MG63 (cell line): ENCODE measurements at regions not wholly inside any gene's neighbourhood (a gene's known extent, or its start where the extent isn't known, plus 50 kb on each side); places are given as distances from the start of the nearest gene placed in this dataset.

Source experiments
- DNase-seq: peaks from one replicate; pipeline ENCODE4 v3.0.0-alpha.2; 2020
- H3K27me3 ChIP-seq: fragments of 250-450 bp; sonication (Bioruptor Pico); 2 replicates; pipeline ENCODE4 v1.5.1; 2020; ENCODE audit warnings: mild to moderate bottlenecking, moderate library complexity
- H3K36me3 ChIP-seq: fragments of 250-450 bp; sonication (Bioruptor Pico); 2 replicates; pipeline ENCODE4 v1.5.1; 2020; ENCODE audit warnings: mild to moderate bottlenecking, moderate library complexity
- H3K4me3 ChIP-seq: fragments of 250-450 bp; sonication (Bioruptor Pico); 2 replicates; pipeline ENCODE4 v1.5.1; 2020; ENCODE audit warnings: mild to moderate bottlenecking, moderate library complexity
- H3K9me3 ChIP-seq: fragments of 250-450 bp; sonication (Bioruptor Pico); 2 replicates; pipeline ENCODE4 v1.5.1; 2020; ENCODE audit warnings: mild to moderate bottlenecking, moderate library complexity

GRCh38 chr18:10265560-10266333 is 188.7 kb upstream of the APCDD1 start:
- no peak for DNase-seq
- H3K27me3 ChIP-seq = no peaks in the 10 kb centered on the region
- no peaks in the 10 kb centered on the region for H3K36me3 ChIP-seq
- no peaks in the 10 kb centered on the region for H3K9me3 ChIP-seq
- no peak overlapping the region for H3K4me3 ChIP-seq

- Histone ChIP-seq H3K9me3 (no peaks in the 10 kb centered on the region), H3K4me3 (no peak overlapping the region), H3K36me3 (no peaks in the 10 kb centered on the region), H3K27me3 (no peaks in the 10 kb centered on the region)
- no peak for DNase-seq
Measured at GRCh38 chr18:10266334-10266590, 188.2 kb upstream of the APCDD1 start.

- DNase-seq = no peak
- H3K4me3 ChIP-seq = no peak overlapping the region
Measured at GRCh38 chr18:10269261-10269660, 185.2 kb upstream of the APCDD1 start.

DNA sequence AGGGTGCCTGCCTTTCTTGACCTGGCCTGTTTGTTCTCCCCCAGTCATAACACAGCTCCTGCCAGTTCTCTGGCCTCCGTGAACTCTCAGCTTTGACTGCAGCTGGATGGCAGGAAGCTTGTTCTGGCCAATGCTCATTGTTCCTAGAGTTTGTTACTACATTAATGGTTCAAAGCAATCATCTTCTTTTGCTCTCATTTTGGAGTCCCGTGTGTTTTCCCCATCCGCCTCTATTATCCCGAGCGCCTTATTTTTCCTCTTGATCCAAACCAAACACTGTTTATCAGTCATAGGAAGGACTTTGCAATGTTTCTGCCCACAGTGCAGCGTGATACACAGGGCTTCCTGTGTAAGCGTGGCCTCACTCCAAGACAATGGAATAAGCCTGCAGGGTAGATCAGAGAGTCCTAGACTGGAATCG is 184.3 kb upstream of the APCDD1 start:
- Histone ChIP-seq H3K4me3 (no peak overlapping the region), H3K9me3 (no peaks in the 10 kb centered on the region), H3K27me3 (no peaks in the 10 kb centered on the region), H3K36me3 (no peaks in the 10 kb centered on the region)
- DNase-seq = no peak

More at GRCh38 chr18:10269261-10269660, 185.2 kb upstream of the APCDD1 start:
- no peaks in the 10 kb centered on the region for H3K9me3 ChIP-seq
- no peaks in the 10 kb centered on the region for H3K36me3 ChIP-seq
- no peaks in the 10 kb centered on the region for H3K27me3 ChIP-seq

DNA sequence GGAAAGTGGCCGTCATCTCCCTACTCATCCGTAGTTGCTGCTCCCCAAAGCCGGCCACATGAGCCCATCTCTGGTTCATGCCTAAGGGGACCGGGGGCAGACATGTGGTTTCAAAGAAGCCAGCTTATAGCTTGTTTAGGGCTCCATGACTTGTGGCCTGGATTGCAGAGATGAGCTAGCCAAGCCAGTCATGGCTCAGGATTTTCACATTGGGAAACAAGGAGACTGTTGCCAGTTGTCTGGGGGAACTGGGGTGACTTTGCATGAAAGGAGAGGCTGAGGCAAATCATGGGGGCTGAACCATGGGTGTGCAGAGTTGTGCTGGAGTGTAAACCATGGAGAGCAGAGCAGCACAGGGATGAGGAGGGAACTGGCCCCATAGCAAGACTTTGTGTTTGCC is 183.0 kb upstream of the APCDD1 start:
- Histone ChIP-seq H3K4me3 (no peak overlapping the region), H3K36me3 (no peaks in the 10 kb centered on the region), H3K27me3 (no peaks in the 10 kb centered on the region), H3K9me3 (no peaks in the 10 kb centered on the region)
- no peak for DNase-seq

- DNase-seq = no peak
- H3K36me3 ChIP-seq = no peaks in the 10 kb centered on the region
- no peak overlapping the region for H3K4me3 ChIP-seq
- H3K9me3 ChIP-seq = no peaks in the 10 kb centered on the region
- H3K27me3 ChIP-seq = no peaks in the 10 kb centered on the region
Measured at GRCh38 chr18:10274301-10274700, 180.1 kb upstream of the APCDD1 start.

GRCh38 chr18:10275486-10275885 is 178.9 kb upstream of the APCDD1 start:
- DNase-seq = no peak
- no peak overlapping the region for H3K4me3 ChIP-seq

GRCh38 chr18:10278265-10278664 is 176.2 kb upstream of the APCDD1 start:
- no peaks in the 10 kb centered on the region for H3K27me3 ChIP-seq
- H3K4me3 ChIP-seq = no peak overlapping the region
- no peaks in the 10 kb centered on the region for H3K36me3 ChIP-seq
- DNase-seq = no peak
- H3K9me3 ChIP-seq = no peaks in the 10 kb centered on the region

More at GRCh38 chr18:10275486-10275885, 178.9 kb upstream of the APCDD1 start:
- H3K36me3 ChIP-seq = no peaks in the 10 kb centered on the region
- H3K27me3 ChIP-seq = no peaks in the 10 kb centered on the region
- no peaks in the 10 kb centered on the region for H3K9me3 ChIP-seq

DNA sequence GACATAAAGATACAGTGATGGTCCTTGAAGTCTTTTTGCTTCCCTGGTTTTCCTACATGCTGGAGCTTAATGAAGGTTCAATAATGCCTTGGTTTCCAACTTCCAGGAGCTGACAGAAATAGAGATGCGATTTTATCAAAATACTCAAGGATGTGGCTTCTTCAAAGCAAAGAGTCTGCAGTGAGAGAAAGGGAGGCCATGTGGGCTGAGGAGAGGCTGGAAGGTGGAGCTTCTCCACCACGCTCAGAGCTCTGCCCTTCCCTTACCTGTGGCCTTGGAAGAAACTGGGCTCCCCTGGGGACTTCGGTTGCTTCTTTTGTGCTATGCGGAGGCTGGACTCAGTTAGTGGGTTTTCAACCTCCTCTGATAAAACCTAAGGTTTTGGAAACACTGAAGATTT is 175.0 kb upstream of the APCDD1 start:
- H3K4me3 ChIP-seq = no peak overlapping the region
- DNase-seq = no peak
- no peaks in the 10 kb centered on the region for H3K36me3 ChIP-seq
- no peaks in the 10 kb centered on the region for H3K9me3 ChIP-seq
- H3K27me3 ChIP-seq = no peaks in the 10 kb centered on the region

- no peak overlapping the region for H3K4me3 ChIP-seq
- H3K36me3 ChIP-seq = no peaks in the 10 kb centered on the region
- DNase-seq = no peak
- H3K9me3 ChIP-seq = no peaks in the 10 kb centered on the region
- no peaks in the 10 kb centered on the region for H3K27me3 ChIP-seq
Measured at GRCh38 chr18:10279905-10280644, 174.4 kb upstream of the APCDD1 start.

DNA sequence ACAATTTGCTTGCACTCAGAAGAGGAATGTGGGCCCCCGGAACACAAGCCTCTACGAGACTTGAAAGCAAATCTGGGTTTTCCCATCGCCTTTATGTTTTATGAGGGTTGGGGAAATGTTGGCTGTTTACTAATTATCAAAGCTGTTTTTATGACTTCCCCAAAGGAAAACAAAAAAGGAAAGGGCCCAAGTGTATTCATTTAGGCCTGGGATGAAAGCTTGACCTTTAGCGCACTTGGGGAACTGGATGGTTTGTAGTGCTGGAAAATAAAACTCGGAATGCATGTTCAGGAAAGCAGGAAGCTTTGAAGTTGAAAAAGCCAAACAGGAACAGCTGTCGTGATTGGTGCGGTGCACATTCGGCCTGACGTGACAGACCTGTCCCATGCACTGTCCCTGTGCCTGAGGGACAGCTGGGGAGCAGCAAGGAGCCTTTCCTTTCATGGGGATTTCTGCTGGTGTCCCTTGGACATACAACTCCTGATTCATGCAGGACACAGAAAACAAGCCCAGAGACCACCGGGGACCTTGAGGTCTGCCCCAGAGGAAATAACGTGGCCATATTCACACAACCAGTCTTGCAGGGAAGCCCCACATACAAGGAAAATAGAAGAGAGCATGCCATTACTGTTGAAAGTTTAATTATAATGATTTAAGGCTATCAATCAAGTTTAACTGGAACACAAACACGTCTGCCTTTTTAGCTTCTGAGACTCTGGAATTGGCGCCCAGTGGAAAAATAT is 169.7 kb upstream of the APCDD1 start:
- Histone ChIP-seq H3K9me3 (no peaks in the 10 kb centered on the region), H3K27me3 (no peaks in the 10 kb centered on the region)
- no peak for DNase-seq

DNA sequence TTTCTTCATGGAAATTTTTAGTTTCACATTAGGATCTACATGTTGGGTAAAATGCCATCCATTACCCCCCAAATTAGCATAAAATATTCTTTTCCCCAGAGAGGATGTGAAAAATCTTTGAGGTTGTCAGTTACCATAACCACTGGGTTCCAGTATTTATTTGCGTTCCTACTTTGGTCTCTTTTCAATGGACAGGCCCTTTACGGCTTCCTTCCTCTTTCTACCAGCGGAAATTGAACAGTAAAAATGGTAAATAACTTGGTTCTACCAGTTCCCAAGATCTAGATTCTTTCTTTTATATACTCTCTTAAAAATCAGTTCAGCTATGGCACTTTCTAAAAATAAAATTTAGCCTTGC is 169.2 kb upstream of the APCDD1 start:
- Histone ChIP-seq H3K9me3 (no peaks in the 10 kb centered on the region), H3K27me3 (no peaks in the 10 kb centered on the region), H3K4me3 (no peak overlapping the region), H3K36me3 (no peaks in the 10 kb centered on the region)
- DNase-seq = no peak

More for the DNA sequence above, 169.7 kb upstream of the APCDD1 start:
- Histone ChIP-seq H3K36me3 (no peaks in the 10 kb centered on the region), H3K4me3 (no peak overlapping the region)

DNA sequence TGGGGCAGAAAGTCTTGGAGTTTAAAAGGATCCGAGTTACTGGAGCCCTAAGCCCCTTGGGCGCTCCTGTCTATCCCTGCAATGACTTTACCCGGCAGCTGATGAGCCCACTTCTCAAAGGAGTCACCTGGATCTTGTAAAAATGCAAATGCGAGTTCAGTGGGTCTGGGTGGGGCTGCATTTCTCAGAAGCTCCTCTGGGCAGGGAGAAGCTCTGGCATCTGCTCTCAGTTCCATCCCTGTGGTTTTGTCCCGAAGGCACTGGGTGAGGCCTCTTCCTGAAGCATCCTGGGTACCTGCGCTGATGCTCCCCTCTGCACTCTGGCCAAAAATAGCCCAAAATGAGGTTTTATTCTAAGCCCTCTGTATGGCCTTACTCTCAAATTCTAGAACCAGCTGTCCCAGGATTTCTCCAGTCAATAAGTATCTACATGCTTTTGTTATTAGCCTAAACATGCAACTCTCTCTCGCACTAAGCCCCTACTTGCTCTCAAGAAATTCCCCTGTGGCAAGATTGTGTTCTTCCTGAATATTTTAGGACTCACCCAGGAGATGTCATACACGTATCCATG is 167.8 kb upstream of the APCDD1 start:
- H3K27me3 ChIP-seq = no peaks in the 10 kb centered on the region
- no peak for DNase-seq
- no peak overlapping the region for H3K4me3 ChIP-seq
- no peaks in the 10 kb centered on the region for H3K36me3 ChIP-seq
- no peaks in the 10 kb centered on the region for H3K9me3 ChIP-seq

GRCh38 chr18:10289251-10289650 is 165.2 kb upstream of the APCDD1 start:
- H3K27me3 ChIP-seq = no peaks in the 10 kb centered on the region
- H3K4me3 ChIP-seq = no peak overlapping the region
- no peak for DNase-seq
- no peaks in the 10 kb centered on the region for H3K36me3 ChIP-seq
- H3K9me3 ChIP-seq = no peaks in the 10 kb centered on the region

DNA sequence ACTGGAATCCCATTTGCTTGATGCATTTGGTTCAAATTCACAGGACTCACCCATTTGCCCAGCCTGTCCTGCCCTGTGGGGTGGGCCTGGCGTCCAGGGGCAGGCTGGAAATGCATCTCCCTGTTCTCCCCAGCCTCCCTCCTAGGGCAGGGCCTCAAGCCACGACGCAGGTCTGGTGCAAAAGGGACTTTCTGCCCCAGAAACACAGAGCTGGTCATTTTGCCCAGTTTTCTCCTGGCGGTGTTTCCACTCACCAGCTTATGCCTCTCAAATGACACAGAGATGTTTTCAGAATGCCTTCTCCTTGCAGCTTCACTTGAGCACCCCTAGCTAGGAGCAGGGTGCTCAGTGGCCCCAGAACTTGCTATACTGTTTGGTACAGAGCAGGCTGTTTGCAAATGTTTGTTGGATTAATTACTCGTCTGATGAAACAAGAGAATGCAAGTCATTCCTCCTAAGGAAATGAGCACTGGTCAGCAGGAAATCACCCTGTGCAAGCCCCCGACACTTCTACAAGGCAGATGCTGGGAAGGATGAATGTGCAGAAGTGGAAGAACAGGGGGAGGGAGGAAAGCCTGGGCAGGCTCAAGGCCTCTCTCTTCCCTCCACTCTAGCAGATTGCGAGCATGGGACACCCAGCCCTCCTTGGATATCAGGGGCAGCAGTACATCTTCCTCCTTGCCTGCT is 164.3 kb upstream of the APCDD1 start:
- H3K27me3 ChIP-seq = no peaks in the 10 kb centered on the region
- no peak overlapping the region for H3K4me3 ChIP-seq
- no peaks in the 10 kb centered on the region for H3K9me3 ChIP-seq
- no peak for DNase-seq
- no peaks in the 10 kb centered on the region for H3K36me3 ChIP-seq

DNA sequence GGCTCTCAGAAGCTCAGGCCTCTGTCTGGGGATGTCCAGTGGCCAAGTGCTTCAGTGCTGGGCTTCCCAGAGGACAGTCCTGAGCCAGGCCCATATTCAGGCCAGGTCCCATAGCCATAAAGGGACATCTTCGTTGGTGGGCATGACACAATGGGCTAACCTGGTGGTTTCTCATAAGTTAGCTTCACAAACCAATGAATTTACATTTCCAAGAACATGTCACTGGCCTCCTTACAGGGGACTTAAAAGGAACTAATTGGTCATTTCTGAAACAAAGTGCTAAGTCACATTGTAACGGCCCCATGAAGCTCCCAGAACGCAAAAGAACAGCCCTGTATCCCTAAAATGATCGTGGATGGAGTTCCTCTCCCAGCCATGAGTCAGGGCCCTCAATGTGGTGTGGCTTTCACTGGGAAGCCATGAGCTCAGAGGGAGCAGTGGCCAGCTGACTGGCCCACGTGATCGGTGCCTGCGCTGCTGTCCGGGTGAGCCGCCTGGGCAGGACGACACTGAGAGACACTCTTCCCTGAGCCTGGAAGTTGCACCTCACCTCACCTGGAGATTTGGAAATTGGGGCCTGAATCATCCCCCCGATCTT is 163.7 kb upstream of the APCDD1 start:
- H3K27me3 ChIP-seq = no peaks in the 10 kb centered on the region
- DNase-seq = no peak
- H3K4me3 ChIP-seq = no peak overlapping the region
- H3K36me3 ChIP-seq = no peaks in the 10 kb centered on the region
- H3K9me3 ChIP-seq = no peaks in the 10 kb centered on the region
